IPS DF 4.7 (cell line): ENCODE measurements at regions not wholly inside any gene's neighbourhood (a gene's known extent, or its start where the extent isn't known, plus 50 kb on each side); places are given as distances from the start of the nearest gene placed in this dataset.

Experiments
- DNase-seq: peaks from one replicate; pipeline ENCODE4 v3.0.0-alpha.2; 2013; ENCODE audit warnings: low spot score; ENCODE audit errors: extremely low read depth

DNA sequence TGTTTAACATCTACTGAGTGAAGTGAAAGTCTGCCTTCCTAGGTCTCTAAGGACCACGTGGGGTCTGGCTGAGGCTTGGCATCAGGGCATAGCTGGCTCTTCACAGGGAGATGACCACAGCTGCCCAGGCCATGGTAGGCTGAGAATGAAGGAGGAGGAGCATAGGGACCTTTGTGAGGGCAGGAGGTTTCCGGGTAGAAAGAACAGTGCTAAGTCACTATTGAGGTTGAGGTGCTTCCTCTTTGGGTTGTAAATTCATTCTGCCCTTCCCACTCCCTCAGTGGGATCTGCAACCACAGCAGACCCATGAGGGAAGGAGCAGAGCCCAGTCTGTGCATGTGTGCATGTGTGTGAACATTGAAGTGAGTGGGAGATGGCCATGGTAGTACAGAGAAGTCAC, 909.6 kb downstream of the VRK1 start:
- no peak for DNase-seq

DNA sequence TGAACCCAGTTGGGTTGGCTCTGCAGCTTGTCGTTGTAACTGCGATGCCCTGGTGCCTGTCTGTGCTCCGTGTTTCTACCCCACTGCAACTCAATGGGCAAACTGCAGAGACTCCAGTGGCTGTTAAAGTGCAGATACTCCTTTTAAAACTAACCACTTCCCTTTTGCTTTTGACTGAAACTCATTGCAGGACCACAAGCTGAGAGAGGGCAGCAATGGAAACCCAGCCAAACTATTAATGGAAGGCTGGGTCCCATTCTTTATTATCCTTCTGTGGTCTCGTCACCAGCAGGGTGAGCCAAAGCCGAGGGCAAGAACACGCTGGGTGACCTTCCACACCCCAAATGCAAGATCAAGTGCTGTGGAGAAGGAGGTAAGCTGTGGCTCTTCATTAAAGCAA, 910.4 kb downstream of the VRK1 start:
- no peak for DNase-seq

- DNase-seq: no peak
Measured at GRCh38 chr14:97709552-97709951, 912.4 kb downstream of the VRK1 start.

DNA sequence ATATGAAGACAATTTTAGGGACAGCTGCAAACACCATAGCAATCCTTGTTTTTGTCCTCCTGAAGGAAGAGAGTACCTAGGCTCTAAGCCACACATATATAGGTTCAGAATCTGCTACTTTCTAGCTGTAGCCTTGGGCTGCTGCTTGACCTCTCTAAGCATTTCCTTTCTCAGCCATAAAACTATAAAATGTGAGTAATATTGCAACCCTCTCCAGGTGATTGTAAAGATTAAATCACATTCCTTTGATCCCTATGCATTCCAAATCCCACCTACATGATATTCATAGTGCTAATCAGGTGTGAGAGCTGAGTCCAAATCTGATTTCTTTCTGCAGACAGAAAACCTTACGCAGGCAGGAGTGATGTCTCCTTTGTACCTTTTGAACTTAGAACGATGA, 913.5 kb downstream of the VRK1 start:
- no peak for DNase-seq

DNA sequence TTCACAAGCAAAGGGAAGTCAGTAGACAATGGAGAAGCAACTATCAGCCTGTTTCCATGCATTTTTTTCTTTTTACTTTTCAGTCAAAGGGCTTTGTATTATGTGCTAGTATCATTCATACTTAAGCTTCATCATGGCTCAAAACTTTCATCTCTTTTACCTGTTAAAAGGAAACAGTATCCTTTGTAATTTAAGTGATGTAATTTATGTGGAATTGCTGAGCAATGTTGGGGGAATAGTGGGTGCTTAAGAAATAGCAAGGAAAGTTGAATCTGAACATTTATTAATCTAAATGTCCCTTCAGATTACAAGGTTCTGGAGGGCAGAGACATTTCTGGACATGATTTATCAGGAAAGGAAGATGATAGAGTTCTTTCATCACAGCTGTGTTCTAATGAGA, 915.3 kb downstream of the VRK1 start:
- DNase-seq: no peak

DNA sequence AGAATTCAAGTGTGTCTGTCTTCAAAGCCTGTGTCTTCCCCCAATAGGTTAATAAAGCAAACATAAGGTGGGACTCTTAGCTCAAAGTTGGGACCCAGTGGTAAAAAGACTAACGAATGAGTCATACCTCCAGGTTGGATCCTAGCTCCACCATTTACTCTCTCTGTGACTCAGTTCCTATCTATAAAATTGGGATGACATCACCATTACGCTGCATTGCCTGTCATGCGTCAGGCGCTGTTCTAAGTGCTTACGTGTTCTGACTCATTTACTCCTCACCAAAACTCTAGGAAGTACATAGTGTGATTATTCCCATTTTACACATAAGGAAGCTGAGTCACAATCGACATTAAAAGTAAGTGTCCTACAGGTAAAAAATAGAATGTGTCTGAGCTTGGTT, 915.8 kb downstream of the VRK1 start:
- no peak for DNase-seq

DNA sequence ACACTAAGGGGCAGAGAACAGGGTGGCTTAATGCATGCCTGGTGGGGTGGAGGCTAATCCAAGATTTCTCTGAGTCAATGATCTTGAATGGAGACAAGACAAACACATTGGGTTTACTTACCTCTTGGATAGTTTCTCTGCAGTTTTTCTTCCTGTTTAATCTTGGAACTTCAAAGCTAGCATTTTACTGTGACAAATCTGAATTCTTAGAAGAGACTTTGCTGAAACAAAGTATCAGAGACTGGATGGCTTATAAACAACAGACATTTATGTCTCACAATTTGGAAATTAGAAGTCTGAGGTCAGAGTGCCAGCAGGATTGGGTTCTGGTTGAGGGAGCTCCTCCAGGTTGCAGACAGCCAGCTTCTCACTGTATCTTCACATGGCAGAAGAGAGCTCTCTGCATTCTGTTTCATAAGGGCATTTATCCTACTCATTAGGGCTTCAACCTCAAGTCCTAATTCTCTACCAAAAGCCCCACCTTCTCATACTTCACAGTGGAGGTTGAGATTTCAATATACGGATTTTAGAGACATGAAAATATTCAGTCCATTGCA, 921.8 kb downstream of the VRK1 start:
- DNase-seq: no peak

- no peak for DNase-seq
Measured at GRCh38 chr14:97719931-97720330, 922.7 kb downstream of the VRK1 start.

- DNase-seq: no peak
Measured at GRCh38 chr14:97723351-97723750, 926.2 kb downstream of the VRK1 start.

- DNase-seq: no peak
Measured at GRCh38 chr14:97723819-97724218, 926.6 kb downstream of the VRK1 start.

GRCh38 chr14:97724265-97724731, 927.1 kb downstream of the VRK1 start:
- DNase-seq: no peak

- no peak for DNase-seq
Measured at GRCh38 chr14:97726676-97727075, 929.5 kb downstream of the VRK1 start.

DNA sequence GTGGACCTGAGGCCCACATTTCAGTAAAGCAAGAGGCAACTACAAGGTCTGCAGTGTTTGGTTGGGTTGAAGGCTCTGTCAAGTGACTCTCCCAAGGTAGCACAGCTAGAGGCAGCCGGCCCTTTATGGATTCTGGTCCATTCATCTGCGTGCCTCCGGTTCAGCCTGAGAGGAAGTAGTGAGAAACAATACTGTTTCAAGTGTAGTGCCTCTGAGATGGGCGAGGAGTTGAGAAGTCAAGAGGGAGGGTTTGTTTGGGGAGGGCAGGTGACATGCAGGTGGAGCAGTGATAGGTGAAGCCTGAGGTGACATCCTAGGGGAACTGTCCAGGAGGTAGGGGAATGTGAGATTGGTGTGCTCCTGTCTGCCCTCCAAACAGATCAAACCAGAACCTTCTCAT, 933.5 kb downstream of the VRK1 start:
- DNase-seq: no peak

GRCh38 chr14:97731800-97732199, 934.6 kb downstream of the VRK1 start:
- DNase-seq: no peak

DNA sequence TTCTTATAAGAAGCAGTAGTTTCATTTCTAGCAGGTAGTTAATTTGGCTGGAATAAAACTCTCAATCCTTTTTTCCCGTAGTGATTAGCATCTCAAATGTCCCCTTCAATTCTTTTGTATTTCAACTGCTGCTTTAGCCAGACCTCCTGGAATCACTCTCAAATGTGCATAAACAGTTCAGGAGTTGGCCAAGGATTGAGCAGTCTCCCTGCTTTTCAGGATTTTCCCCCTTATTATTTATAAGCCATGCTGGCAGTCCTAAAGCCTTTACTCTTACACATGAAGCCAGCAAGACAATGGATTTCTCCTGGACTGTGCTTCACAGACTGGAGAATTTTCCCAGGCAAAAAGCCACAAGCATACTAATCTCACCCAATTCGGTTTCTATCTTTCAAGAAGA, 950.1 kb downstream of the VRK1 start:
- DNase-seq: no peak

DNA sequence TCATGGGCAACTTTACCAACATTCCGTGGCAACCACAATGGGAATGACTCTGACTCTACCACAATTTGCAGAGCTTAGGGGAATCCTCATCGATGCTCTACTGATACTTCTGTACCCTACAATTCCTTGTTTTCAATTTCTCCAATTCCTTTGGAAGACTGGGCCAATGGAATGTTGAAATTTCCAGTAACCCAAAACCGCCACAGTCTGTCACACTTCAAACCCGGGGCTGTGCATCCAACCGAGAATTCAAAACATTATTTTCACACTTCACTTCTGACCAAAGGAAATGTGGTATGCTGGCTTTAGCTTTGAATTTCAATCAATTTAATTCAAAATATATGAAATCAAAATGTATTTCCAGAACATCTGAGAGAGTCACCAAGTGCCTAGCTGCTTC, 951.4 kb downstream of the VRK1 start:
- DNase-seq: no peak

- no peak for DNase-seq
Measured at GRCh38 chr14:97757491-97757890, 960.3 kb downstream of the VRK1 start.

- DNase-seq: no peak
Measured at GRCh38 chr14:97760050-97760449, 962.9 kb downstream of the VRK1 start.

GRCh38 chr14:97762386-97762785, 965.2 kb downstream of the VRK1 start:
- DNase-seq: no peak

DNA sequence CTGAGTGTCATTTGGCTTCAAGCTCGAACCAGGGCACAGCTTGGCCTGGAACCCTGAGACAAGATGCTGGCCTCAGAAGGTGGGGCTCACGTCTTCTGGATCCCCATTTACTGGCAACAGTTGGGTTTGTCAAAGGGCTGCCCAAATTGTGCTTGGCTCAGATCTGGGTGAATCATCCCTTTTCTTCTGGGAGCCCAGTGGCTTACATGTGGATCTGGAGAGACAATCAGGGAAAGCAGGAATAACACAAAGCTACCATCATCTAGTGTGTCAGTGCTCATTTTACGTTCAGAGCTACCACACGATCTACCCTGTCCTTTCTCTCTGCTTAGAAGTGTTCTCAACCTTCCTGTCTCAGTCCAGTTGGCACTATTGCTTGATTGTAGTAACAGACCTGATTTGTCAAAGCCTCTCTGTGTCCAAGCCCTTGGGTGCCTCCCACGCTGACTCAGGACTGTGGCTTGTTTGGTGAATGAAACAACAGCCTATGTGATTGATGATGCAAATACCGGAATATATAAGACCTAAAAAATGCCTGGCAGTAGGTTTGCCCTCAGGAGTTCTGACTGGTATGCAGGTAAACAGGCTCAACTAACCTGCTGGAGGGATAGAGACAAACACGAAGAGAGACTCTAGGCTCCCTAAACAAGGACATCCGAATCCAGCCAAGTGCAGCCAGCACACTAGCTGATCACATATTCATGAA, 974.3 kb downstream of the VRK1 start:
- no peak for DNase-seq

- no peak for DNase-seq
Measured at GRCh38 chr14:97773598-97773997, 976.4 kb downstream of the VRK1 start.

DNA sequence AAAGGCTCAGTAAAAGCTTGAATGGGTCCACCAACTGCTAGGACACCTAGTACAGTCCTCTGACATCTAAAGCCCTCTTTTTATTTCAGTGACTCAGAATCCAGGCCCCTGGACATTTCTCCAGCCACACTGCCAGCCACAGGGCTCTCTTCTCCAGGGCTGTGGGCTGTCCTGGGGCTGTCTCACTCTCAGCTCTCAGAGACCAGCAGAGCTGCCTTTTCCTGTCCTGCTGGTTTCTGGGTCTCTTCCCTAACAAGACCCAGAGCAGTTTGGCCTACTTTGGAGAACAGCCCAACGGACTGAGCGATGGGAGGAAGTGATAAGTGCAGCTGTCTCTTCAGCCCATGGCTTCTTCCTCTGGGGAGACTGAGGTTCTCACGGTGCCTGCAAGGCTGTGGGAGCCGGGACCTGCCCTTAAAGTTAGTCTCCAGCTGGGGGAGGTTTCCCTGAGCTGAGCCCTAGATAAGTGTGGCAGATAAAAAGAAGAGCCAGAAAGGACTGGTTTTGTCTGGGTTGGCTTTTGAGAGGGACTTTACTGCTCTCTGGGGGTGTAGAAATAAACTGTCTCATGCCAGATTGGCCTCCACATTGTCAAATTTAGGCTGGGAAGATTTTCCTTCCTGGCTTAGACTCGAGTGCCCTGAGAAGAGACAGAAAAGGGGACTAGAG, 979.8 kb downstream of the VRK1 start:
- DNase-seq: no peak
